Colonic mucosa (tissue), 4 donors: ENCODE measurements at regions not wholly inside any gene's neighbourhood (a gene's known extent, or its start where the extent isn't known, plus 50 kb on each side); places are given as distances from the start of the nearest gene placed in this dataset.
A peak's percentile ranks its signal among the peaks of the same experiment; 100 is the strongest.

Experiments used
- DNase-seq: peaks from one replicate; pipeline ENCODE4 v3.0.0-alpha.2; 2020
- H3K27ac ChIP-seq: fragments of 200-600 bp; one replicate; pipeline ENCODE4 v1.8.0; 2021
- H3K27me3 ChIP-seq: fragments of 200-600 bp; one replicate; pipeline ENCODE4 v1.8.0; 2021
- H3K36me3 ChIP-seq: fragments of 200-600 bp; one replicate; pipeline ENCODE4 v1.8.0; 2021
- H3K4me1 ChIP-seq: fragments of 200-600 bp; one replicate; pipeline ENCODE4 v1.8.0; 2021; ENCODE audit warnings: mild to moderate bottlenecking
- H3K4me3 ChIP-seq: fragments of 200-600 bp; one replicate; pipeline ENCODE4 v1.8.0; 2021
- H3K9ac ChIP-seq, 2 donors: one replicate each; pipeline ENCODE4 v1.7.0; 2013; ENCODE audit warnings: control low read depth in 2 of 2, low read depth in 2 of 2, low read length in 2 of 2
- H3K9me3 ChIP-seq: fragments of 200-600 bp; one replicate; pipeline ENCODE4 v1.8.0; 2021
- intact Hi-C: fragments of 100-400 bp; cut with DNase I; formaldehyde crosslinking; loops from one replicate; pipeline ENCODE4 v1.14.1; 2022
- TF ChIP-seq, protein P1 (sequence below): fragments of 200-600 bp; IDR thresholded peaks from one replicate; pipeline ENCODE4 v1.8.0; 2022; ENCODE audit warnings: antibody characterized with exemption, mild to moderate bottlenecking
- donor health status: healthy.
- donor health status: DM: no; HTN: no; CAD: no.
- donor health status: DM: no; HTN: no; CAD: no.

DNA sequence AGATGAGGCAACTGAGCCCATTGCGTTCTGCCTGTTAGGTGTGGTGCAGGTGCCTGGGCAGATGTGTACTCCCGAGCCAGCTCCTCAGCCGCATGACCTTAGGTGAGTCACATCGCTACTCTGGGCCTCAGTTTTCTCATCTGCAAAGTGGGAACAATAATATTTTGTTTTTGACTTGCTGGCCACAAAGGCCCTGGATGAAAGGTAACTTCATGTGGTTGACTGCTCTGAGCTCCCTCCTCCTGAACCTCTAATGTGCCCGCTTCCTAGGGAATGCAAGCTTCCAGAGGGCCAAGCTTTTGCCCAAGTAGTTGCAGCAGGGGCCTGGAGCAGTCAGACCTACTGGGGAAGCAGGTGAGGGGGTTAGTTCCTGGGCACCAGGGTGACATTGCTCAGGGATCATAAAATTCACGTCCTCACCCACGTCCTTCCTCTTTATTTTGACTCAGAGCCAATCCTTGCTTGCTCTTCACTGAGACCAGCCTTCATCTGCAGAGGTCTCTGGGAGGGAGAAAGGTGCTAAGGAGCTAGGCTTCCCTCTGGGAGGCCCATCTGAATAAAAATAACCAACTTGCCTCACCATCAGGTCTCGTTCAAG is 149.0 kb upstream of the TLE3 start:
- Histone ChIP-seq H3K36me3 (no peaks in the 10 kb centered on the region), H3K27me3 (no peaks in the 10 kb centered on the region), H3K4me3 (no peak overlapping the region), H3K27ac (no peak overlapping the region), H3K4me1 (no peaks in the 10 kb centered on the region), H3K9ac (peak overlapping the region in 1 of 2 donors; percentile 12), H3K9me3 (no peaks in the 10 kb centered on the region)
- DNase-seq = no peak
- intact Hi-C loops = no loop called here
- TF ChIP-seq, protein P1, sequence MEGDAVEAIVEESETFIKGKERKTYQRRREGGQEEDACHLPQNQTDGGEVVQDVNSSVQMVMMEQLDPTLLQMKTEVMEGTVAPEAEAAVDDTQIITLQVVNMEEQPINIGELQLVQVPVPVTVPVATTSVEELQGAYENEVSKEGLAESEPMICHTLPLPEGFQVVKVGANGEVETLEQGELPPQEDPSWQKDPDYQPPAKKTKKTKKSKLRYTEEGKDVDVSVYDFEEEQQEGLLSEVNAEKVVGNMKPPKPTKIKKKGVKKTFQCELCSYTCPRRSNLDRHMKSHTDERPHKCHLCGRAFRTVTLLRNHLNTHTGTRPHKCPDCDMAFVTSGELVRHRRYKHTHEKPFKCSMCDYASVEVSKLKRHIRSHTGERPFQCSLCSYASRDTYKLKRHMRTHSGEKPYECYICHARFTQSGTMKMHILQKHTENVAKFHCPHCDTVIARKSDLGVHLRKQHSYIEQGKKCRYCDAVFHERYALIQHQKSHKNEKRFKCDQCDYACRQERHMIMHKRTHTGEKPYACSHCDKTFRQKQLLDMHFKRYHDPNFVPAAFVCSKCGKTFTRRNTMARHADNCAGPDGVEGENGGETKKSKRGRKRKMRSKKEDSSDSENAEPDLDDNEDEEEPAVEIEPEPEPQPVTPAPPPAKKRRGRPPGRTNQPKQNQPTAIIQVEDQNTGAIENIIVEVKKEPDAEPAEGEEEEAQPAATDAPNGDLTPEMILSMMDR = no peak

- H3K36me3 ChIP-seq = no peaks in the 10 kb centered on the region
- H3K9ac ChIP-seq = no peak overlapping the region
- H3K4me1 ChIP-seq = no peaks in the 10 kb centered on the region
- no peak overlapping the region for H3K27ac ChIP-seq
- intact Hi-C loops = no loop called here
- no peaks in the 10 kb centered on the region for H3K27me3 ChIP-seq
- DNase-seq = no peak
- TF ChIP-seq, protein P1 = no peak
- H3K9me3 ChIP-seq = no peaks in the 10 kb centered on the region
- H3K4me3 ChIP-seq = no peak overlapping the region
Observed at GRCh38 chr15:70245932-70246622, 148.4 kb upstream of the TLE3 start.

DNA sequence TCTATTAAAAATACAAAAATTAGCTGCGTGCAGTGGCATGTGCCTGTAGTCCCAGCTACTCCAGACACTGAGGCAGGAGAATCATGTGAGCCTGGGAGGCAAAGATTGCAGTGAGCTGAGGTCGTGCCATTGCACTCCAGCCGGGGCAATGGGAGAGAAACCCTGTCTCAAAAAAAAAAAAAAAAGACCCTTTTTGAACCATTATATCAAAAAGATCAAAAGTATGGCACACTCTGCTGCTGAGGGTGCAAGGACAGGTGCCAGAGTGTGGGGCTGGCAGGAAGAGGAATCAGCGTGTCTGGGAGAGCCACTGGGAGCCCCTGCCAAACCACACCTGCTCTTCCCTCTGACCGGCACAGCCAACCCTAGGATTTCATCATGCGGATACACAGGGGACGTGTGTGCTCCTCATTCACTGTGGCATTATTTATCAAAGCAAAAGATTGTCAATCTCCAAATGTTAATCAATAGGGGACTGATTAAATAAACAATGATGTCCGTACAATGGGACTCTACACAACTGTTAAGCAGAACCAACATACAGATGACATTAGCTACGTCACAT is 147.3 kb upstream of the TLE3 start:
- Histone ChIP-seq H3K9ac (no peak overlapping the region), H3K36me3 (no peaks in the 10 kb centered on the region), H3K4me1 (no peaks in the 10 kb centered on the region), H3K27me3 (no peaks in the 10 kb centered on the region), H3K27ac (no peak overlapping the region), H3K4me3 (no peak overlapping the region), H3K9me3 (no peaks in the 10 kb centered on the region)
- no peak for DNase-seq
- TF ChIP-seq, protein P1 = no peak
- intact Hi-C loops = no loop called here

DNA sequence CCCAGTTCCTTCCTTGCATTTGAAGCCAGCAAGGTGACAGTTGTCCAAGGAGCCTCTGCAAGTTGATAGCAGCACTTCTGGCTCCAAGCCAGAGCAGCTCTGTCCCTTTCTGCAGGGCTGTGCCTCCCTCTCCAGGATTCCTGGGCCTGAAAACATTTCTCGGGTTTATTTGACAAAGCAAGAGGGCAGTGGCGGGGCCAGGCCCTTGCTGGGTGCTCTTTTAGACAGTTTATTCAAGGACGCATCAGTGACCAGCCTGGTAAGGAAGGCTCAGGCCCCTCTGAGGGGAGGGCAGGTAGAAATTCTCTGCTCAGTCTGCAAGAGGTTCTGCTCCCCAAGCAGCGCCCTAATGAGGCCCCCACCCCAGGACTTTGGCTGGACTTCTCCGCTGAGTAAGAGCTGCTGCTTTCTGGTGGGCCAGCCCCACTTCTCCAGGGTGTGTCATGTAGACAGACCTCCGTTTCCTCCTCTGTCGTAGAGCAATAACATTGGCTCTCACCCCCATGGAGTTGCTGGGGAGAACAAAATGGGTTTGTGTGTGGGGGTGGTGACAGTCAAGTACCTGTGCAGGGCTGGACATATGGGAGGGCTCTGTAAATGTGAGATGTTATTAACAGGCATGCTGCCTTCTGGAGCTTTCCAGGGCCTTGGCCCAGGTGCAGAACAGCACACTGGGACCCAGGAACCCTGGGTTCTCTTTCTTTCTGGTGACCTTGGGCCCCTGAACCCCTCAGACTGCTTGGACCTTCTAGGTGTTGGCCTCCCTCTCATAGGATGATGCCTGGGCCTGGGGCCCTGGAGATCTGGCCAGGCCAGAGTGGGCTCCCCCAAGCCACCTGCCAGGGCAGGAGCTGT is 146.2 kb upstream of the TLE3 start:
- intact Hi-C loops = no loop called here
- no peak for DNase-seq
- Histone ChIP-seq H3K36me3 (no peaks in the 10 kb centered on the region), H3K9me3 (no peaks in the 10 kb centered on the region), H3K4me1 (no peaks in the 10 kb centered on the region), H3K27ac (no peak overlapping the region), H3K4me3 (no peak overlapping the region), H3K27me3 (no peaks in the 10 kb centered on the region), H3K9ac (no peak overlapping the region)
- TF ChIP-seq, protein P1 = no peak

DNA sequence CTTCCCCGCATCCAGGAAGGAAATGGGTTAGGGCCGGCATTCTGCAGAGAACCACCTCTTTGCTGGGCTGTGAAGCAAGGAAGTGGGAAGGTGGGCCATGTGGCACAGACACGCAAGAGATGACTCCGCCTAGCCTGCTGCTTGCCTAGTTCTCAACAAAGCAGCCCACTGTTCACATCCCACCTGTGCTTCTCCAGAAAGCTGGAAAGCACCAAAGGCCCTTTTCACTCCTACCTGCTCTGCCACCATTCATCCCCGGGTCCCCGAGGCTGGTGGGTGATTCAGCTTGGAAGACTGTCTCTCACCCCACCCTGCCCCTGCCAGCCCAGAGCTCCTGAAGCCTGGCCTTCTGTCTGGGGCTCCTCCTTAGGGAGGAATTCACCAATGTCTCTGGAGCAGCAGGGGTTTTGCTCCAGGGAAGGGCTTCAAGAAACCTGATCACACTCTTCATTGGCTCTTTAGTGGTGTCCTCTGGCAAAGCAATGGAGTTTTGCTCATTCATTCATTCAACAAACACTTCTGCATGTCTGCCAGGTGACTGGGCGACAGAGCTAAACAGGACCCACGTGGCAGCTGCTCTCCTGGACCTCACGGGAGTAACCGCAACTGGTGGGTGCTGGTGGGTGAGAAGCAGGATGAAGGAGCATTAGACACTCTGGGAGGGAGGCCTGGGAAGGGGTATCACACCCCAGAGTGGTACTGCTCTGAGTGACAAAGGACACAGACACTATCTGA is 145.4 kb upstream of the TLE3 start:
- Histone ChIP-seq H3K4me1 (no peaks in the 10 kb centered on the region), H3K4me3 (no peak overlapping the region), H3K27ac (no peak overlapping the region), H3K27me3 (no peaks in the 10 kb centered on the region), H3K9me3 (no peaks in the 10 kb centered on the region), H3K9ac (no peak overlapping the region), H3K36me3 (no peaks in the 10 kb centered on the region)
- no peak for DNase-seq
- intact Hi-C loops = no loop called here
- TF ChIP-seq, protein P1 = no peak
